Lung (tissue), 11 donors: ENCODE measurements at regions not wholly inside any gene's neighbourhood (a gene's known extent, or its start where the extent isn't known, plus 50 kb on each side); places are given as distances from the start of the nearest gene placed in this dataset.
"Not testable (repeated sequence)": the region's sequence is repeated elsewhere in the genome, so short reads cannot be mapped to it uniquely, and the experiment has no call there.

Experiments used
- ATAC-seq: fragments of 200-7000 bp; cut with Tn5 transposase; one replicate; pipeline ENCODE4 v1.9.1; 2020; ENCODE audit warnings: moderate number of reproducible peaks; ENCODE audit not compliant: insufficient read depth, low FRiP score
- DNase-seq, 3 donors: peaks; one replicate each; pipeline ENCODE4 v3.0.0-alpha.2; 2013 to 2017
- H3K27ac ChIP-seq, 2 donors: one replicate each; pipeline ENCODE4 v1.5.1; 2013; ENCODE audit warnings: mild to moderate bottlenecking in 2 of 2, moderate library complexity in 2 of 2, control low read depth in 1 of 2, inconsistent platforms in 1 of 2, low read depth in 1 of 2, low read length in 1 of 2
- H3K27me3 ChIP-seq, 3 donors: one replicate each; pipeline ENCODE4 v1.5.1; 2013; ENCODE audit warnings: low read length in 2 of 3; ENCODE audit not compliant: control insufficient read depth in 3 of 3, insufficient read depth in 3 of 3
- H3K36me3 ChIP-seq, 4 donors: one replicate each; pipeline ENCODE4 v1.5.1; 2013; ENCODE audit warnings: low read length in 4 of 4, mild to moderate bottlenecking in 1 of 4, moderate library complexity in 1 of 4; ENCODE audit not compliant: control insufficient read depth in 4 of 4, insufficient read depth in 4 of 4
- H3K4me1 ChIP-seq, 5 donors: one replicate each; pipeline ENCODE4 v1.5.1; 2013; ENCODE audit warnings: low read length in 5 of 5, mild to moderate bottlenecking in 2 of 5, moderate library complexity in 1 of 5; ENCODE audit not compliant: control insufficient read depth in 5 of 5, insufficient read depth in 5 of 5
- H3K4me3 ChIP-seq: one replicate; pipeline ENCODE4 v1.5.1; 2013; ENCODE audit warnings: mild to moderate bottlenecking, control low read depth, moderate library complexity
- H3K9ac ChIP-seq, 2 donors: one replicate each; pipeline ENCODE4 v1.5.1; 2013; ENCODE audit warnings: low read length in 2 of 2, control low read depth in 1 of 2; ENCODE audit not compliant: insufficient read depth in 1 of 2
- H3K9me3 ChIP-seq, 4 donors: one replicate each; pipeline ENCODE4 v1.5.1; 2013; ENCODE audit warnings: low read length in 3 of 4, mild to moderate bottlenecking in 1 of 4, moderate library complexity in 1 of 4; ENCODE audit not compliant: control insufficient read depth in 4 of 4, insufficient read depth in 3 of 4
- WGBS, 2 donors: extraction: QIAGEN DNeasy Blood & Tissue Kit; methylation state at CpG; one replicate each; pipeline ENCODE4 v1.1.7; 2013; 5-methylcytosine and 5-hydroxymethylcytosine counted together
- TF ChIP-seq, protein P1 (sequence below): IDR thresholded peaks from 2 replicates; pipeline ENCODE4 v1.5.1; 2012; ENCODE audit warnings: mild to moderate bottlenecking; ENCODE audit errors: control extremely low read depth, extremely low read depth
- donor health status: control.
- donor health status: control.
- donor health status: Bipolar disorder and iron deficiency.
- donor health status: healthy.
- donor health status: DM: yes; HTN: yes; CAD: no.

DNA sequence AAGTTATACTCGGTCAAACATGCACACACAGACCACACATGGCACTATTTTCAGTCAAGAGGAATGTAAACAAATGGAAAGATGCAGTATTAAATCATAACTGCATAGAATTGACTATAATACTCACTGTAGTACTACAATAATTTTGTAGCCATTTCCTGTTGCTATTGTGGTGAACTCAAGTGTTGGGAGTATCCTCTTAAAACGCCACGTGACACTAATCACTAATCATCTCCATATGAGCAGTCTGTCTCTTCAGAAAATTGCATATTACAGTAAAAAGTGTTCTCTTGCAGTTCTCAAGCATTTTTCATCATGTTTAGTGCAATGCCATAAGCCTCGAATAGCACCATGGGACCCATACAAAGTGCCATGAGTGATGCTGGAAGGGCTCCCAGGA is 258.7 kb upstream of the ID4 start:
- Histone ChIP-seq H3K9ac (no peak overlapping the region), H3K4me1 (no peaks in the 10 kb centered on the region), H3K9me3 (peaks cover 0 to 4% (median 1%) of the 10 kb centered on the region in 4 donors), H3K27ac (no peak overlapping the region), H3K27me3 (no peaks in the 10 kb centered on the region), H3K4me3 (no peak overlapping the region), H3K36me3 (no peaks in the 10 kb centered on the region)
- ATAC-seq (no peak), DNase-seq (no peak)
- TF ChIP-seq, protein P1, sequence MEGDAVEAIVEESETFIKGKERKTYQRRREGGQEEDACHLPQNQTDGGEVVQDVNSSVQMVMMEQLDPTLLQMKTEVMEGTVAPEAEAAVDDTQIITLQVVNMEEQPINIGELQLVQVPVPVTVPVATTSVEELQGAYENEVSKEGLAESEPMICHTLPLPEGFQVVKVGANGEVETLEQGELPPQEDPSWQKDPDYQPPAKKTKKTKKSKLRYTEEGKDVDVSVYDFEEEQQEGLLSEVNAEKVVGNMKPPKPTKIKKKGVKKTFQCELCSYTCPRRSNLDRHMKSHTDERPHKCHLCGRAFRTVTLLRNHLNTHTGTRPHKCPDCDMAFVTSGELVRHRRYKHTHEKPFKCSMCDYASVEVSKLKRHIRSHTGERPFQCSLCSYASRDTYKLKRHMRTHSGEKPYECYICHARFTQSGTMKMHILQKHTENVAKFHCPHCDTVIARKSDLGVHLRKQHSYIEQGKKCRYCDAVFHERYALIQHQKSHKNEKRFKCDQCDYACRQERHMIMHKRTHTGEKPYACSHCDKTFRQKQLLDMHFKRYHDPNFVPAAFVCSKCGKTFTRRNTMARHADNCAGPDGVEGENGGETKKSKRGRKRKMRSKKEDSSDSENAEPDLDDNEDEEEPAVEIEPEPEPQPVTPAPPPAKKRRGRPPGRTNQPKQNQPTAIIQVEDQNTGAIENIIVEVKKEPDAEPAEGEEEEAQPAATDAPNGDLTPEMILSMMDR, result no peak
- WGBS, 2 donors, result 75 to 83% methylated on average over 4 of the region's 4 CpGs

DNA sequence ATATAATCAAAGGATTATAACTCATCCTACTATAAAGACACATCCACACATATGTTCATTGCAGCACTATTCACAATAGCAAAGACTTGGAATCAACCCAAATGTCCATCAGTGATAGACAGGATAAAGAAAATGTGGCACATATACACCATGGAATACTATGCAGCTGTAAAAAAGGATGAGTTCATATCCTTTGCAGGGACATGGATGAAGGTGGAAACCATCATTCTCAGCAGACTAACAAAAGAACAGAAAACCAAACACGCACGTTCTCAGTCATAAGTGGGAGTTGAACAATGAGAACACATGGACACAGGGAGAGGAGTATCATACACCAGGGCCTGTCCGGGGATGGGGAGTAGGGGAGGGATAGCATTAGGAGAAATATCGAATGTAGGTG is 253.0 kb upstream of the ID4 start:
- not testable (repeated sequence) for H3K4me1 ChIP-seq, H3K27me3 ChIP-seq, H3K36me3 ChIP-seq, H3K9me3 ChIP-seq, H3K9ac ChIP-seq, H3K27ac ChIP-seq, ATAC-seq, H3K4me3 ChIP-seq, DNase-seq
- 84 to 94% methylated on average over 4 of the region's 4 CpGs for WGBS, 2 donors

DNA sequence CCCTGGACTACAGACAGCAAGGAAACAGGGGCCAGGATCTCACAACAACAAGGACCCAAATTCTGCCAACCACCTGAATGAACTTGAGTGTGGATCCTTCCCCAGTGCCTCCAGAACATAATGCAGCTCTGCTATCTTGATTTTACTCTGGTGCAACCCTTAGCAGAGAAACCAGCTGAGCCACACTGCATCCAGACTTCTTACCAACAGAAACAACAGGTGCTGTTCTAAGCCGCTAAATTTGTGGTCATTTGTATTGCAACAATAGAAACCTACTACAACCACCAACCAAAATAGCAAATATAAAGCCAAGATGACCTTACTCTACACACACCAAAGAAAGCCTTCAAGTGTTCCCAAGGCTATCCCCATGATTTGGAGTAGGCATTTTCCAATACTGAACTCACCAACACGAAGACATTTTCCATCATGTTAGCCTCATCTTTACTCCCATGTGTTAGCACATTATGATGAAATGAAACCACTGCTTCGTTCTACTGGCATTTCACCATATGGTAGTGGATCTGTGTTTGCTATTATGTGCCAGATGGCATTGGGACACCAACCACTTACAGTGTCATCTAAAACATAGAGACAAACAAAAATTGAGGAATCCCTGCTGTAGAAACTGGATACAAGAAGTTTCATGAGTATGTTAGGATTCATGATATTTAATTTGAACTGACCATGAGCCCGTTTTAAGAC is 249.8 kb upstream of the ID4 start:
- Histone ChIP-seq H3K4me3 (no peak overlapping the region), H3K4me1 (no peaks in the 10 kb centered on the region), H3K9ac (no peak overlapping the region), H3K36me3 (no peaks in the 10 kb centered on the region), H3K27ac (no peak overlapping the region), H3K9me3 (no peaks in the 10 kb centered on the region), H3K27me3 (no peaks in the 10 kb centered on the region)
- DNase-seq (no peak), ATAC-seq (no peak)
- TF ChIP-seq, protein P1, result no peak
- 79 to 81% methylated on average over 4 of the region's 4 CpGs for WGBS, 2 donors

DNA sequence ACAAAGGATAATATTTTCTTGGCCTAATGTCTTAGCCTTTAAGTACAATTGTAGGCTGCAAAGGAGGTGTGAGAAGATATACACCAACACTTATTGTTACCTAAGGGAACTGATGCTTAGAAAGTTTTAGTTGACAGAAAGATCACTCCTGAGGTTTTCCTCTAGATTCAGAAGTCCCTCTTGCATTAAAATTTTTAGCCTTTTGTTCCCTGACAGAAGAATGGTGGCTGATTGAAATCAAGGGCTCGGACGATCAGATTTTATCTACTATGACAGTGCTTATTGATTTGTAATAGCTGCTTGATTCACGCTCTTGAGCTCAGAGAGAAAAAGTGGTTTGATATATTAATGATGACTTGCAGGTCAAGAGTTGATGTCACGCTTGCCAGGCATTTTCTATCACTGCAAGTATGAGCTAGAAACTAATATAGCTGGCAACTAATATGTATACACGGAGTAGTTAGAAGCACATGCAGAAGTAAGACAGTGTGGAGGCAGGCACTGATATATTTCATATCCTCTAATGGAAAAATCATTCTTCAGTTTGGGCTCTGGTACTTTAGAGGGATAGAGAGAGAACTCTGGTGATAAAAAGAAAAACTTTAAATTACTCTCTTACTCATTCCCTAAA is 246.6 kb upstream of the ID4 start:
- WGBS, 2 donors, result 81 to 82% methylated on average over 5 of the region's 5 CpGs
- Histone ChIP-seq H3K27ac (no peak overlapping the region), H3K4me1 (no peaks in the 10 kb centered on the region), H3K27me3 (no peaks in the 10 kb centered on the region), H3K36me3 (no peaks in the 10 kb centered on the region), H3K4me3 (no peak overlapping the region), H3K9ac (no peak overlapping the region), H3K9me3 (no peaks in the 10 kb centered on the region)
- TF ChIP-seq, protein P1, result no peak
- ATAC-seq, result no peak
- no peak for DNase-seq
